HEK293 (cell line): ENCODE measurements at regions not wholly inside any gene's neighbourhood (a gene's known extent, or its start where the extent isn't known, plus 50 kb on each side); places are given as distances from the start of the nearest gene placed in this dataset.

ENCODE experiments used
- CTCF ChIA-PET: fragments of 350-600 bp; formaldehyde crosslinking; extraction: SDS; loops from one replicate; lab custom pipeline; 2021; ENCODE audit warnings: antibody characterized with exemption; lab: Yijun Ruan, JAX
- POLR2A ChIA-PET: fragments of 300-600 bp; formaldehyde crosslinking; extraction: SDS; loops from one replicate; lab custom pipeline; 2020; ENCODE audit warnings: antibody characterized with exemption, inconsistent platforms; lab: Yijun Ruan, JAX
- H3K27ac ChIP-seq: fragments of 200-500 bp; sonication (Bioruptor generic); 2 replicates; pipeline ENCODE4 v1.5.1; 2014; ENCODE audit warnings: low read depth, low read length, control low read depth, inconsistent platforms; ENCODE audit errors: extremely low read depth
- H3K36me3 ChIP-seq, 2 experiments: fragments of 200-500 bp in 1 of 2; sonication (Bioruptor generic) in 1 of 2; 1 replicate in 1 of 2; 2 replicates in 1 of 2; pipeline ENCODE4 v1.5.1; 2014 to 2017; ENCODE audit warnings: inconsistent platforms in 2 of 2, low read length in 2 of 2; ENCODE audit not compliant: control insufficient read depth in 2 of 2, insufficient read depth in 1 of 2
- H3K4me1 ChIP-seq: fragments of 200-500 bp; sonication (Bioruptor generic); 2 replicates; pipeline ENCODE4 v1.5.1; 2014; ENCODE audit warnings: mild to moderate bottlenecking, low read length, inconsistent platforms; ENCODE audit not compliant: control insufficient read depth, insufficient read depth
- H3K4me3 ChIP-seq: 2 replicates; pipeline ENCODE4 v1.5.1; 2011; ENCODE audit warnings: low read depth, mild to moderate bottlenecking, control low read depth, low read length, moderate library complexity
- H3K9me3 ChIP-seq: fragments of 200-500 bp; sonication (Bioruptor generic); 2 replicates; pipeline ENCODE4 v1.5.1; 2014; ENCODE audit warnings: low read depth, low read length, inconsistent platforms; ENCODE audit not compliant: control insufficient read depth, insufficient read depth
- HOXA7 ChIP-seq: sonication (generic); formaldehyde crosslinking; IDR thresholded peaks from 2 replicates; pipeline ENCODE4 v1.8.1; 2022; ENCODE audit warnings: missing genetic modification reagents, borderline replicate concordance
- KLF9 ChIP-seq: fragments of 450-650 bp; formaldehyde crosslinking; IDR thresholded peaks from 2 replicates; pipeline ENCODE4 v1.5.1; 2016; ENCODE audit warnings: missing biosample characterization, missing genetic modification characterization, low read depth
- MZF1 ChIP-seq: fragments of 450-650 bp; formaldehyde crosslinking; IDR thresholded peaks from 2 replicates; pipeline ENCODE4 v1.5.1; 2017; ENCODE audit warnings: missing biosample characterization, missing genetic modification characterization, borderline replicate concordance
- PATZ1 ChIP-seq: fragments of 450-650 bp; formaldehyde crosslinking; IDR thresholded peaks from 2 replicates; pipeline ENCODE4 v1.5.1; 2016; ENCODE audit warnings: missing biosample characterization, missing genetic modification characterization
- PBX3 ChIP-seq: sonication (generic); formaldehyde crosslinking; IDR thresholded peaks from 2 replicates; pipeline ENCODE4 v1.8.1; 2022; ENCODE audit warnings: mild to moderate bottlenecking, moderate library complexity, missing genetic modification reagents
- SCRT1 ChIP-seq: fragments of 450-650 bp; formaldehyde crosslinking; IDR thresholded peaks from 2 replicates; pipeline ENCODE4 v1.5.1; 2016; ENCODE audit warnings: missing biosample characterization, missing genetic modification characterization, borderline replicate concordance
- ZBTB21 ChIP-seq: fragments of 450-650 bp; formaldehyde crosslinking; IDR thresholded peaks from 2 replicates; pipeline ENCODE4 v1.5.1; 2017; ENCODE audit warnings: missing biosample characterization, missing genetic modification characterization
- ZBTB48 ChIP-seq: fragments of 450-650 bp; formaldehyde crosslinking; IDR thresholded peaks from 2 replicates; pipeline ENCODE4 v1.5.1; 2016; ENCODE audit warnings: missing biosample characterization, missing genetic modification characterization
- ZNF10 ChIP-seq: fragments of 450-650 bp; formaldehyde crosslinking; IDR thresholded peaks from 2 replicates; pipeline ENCODE4 v1.5.1; 2017; ENCODE audit warnings: missing biosample characterization, missing genetic modification characterization
- ZNF280C ChIP-seq: fragments of 450-650 bp; formaldehyde crosslinking; IDR thresholded peaks from 2 replicates; pipeline ENCODE4 v1.5.1; 2016; ENCODE audit warnings: missing biosample characterization, missing genetic modification characterization
- ZNF394 ChIP-seq: fragments of 450-650 bp; formaldehyde crosslinking; IDR thresholded peaks from 2 replicates; pipeline ENCODE4 v1.5.1; 2016; ENCODE audit warnings: missing biosample characterization, missing genetic modification characterization, mild to moderate bottlenecking, moderate library complexity, borderline replicate concordance
- ZNF398 ChIP-seq: fragments of 450-650 bp; formaldehyde crosslinking; IDR thresholded peaks from 2 replicates; pipeline ENCODE4 v1.5.1; 2017; ENCODE audit warnings: missing biosample characterization, missing genetic modification characterization
- ZNF473 ChIP-seq: fragments of 450-650 bp; formaldehyde crosslinking; IDR thresholded peaks from 2 replicates; pipeline ENCODE4 v1.5.1; 2017; ENCODE audit warnings: missing biosample characterization, missing genetic modification characterization
- ZNF48 ChIP-seq: fragments of 450-650 bp; formaldehyde crosslinking; IDR thresholded peaks from 2 replicates; pipeline ENCODE4 v1.5.1; 2016; ENCODE audit warnings: missing biosample characterization, missing genetic modification characterization
- ZNF488 ChIP-seq: fragments of 450-650 bp; formaldehyde crosslinking; IDR thresholded peaks from 2 replicates; pipeline ENCODE4 v1.5.1; 2016; ENCODE audit warnings: missing biosample characterization, missing genetic modification characterization
- ZNF501 ChIP-seq: fragments of 450-650 bp; formaldehyde crosslinking; IDR thresholded peaks from 2 replicates; pipeline ENCODE4 v1.5.1; 2016; ENCODE audit warnings: missing biosample characterization, missing genetic modification characterization
- ZNF529 ChIP-seq: fragments of 450-650 bp; formaldehyde crosslinking; IDR thresholded peaks from 2 replicates; pipeline ENCODE4 v1.5.1; 2017; ENCODE audit warnings: missing genetic modification characterization, missing biosample characterization; ENCODE audit not compliant: insufficient replicate concordance
- ZNF544 ChIP-seq: fragments of 450-650 bp; formaldehyde crosslinking; IDR thresholded peaks from 2 replicates; pipeline ENCODE4 v1.5.0; 2017; ENCODE audit warnings: missing biosample characterization, missing genetic modification characterization
- ZNF548 ChIP-seq: fragments of 450-650 bp; formaldehyde crosslinking; IDR thresholded peaks from 2 replicates; pipeline ENCODE4 v1.5.1; 2016; ENCODE audit warnings: missing biosample characterization, missing genetic modification characterization
- ZNF561 ChIP-seq: fragments of 450-650 bp; IDR thresholded peaks from 2 replicates; pipeline ENCODE4 v1.5.1; 2018; ENCODE audit warnings: missing biosample characterization, missing genetic modification characterization, borderline replicate concordance
- ZNF580 ChIP-seq: fragments of 450-650 bp; formaldehyde crosslinking; IDR thresholded peaks from 2 replicates; pipeline ENCODE4 v1.5.1; 2016; ENCODE audit warnings: missing biosample characterization, missing genetic modification characterization
- ZNF610 ChIP-seq: fragments of 450-650 bp; formaldehyde crosslinking; IDR thresholded peaks from 2 replicates; pipeline ENCODE4 v1.5.1; 2016; ENCODE audit warnings: missing biosample characterization, missing genetic modification characterization, borderline replicate concordance
- ZNF624 ChIP-seq: fragments of 450-650 bp; formaldehyde crosslinking; IDR thresholded peaks from 2 replicates; pipeline ENCODE4 v1.5.1; 2017; ENCODE audit warnings: missing biosample characterization, missing genetic modification characterization
- ZSCAN18 ChIP-seq: fragments of 450-650 bp; formaldehyde crosslinking; IDR thresholded peaks from 2 replicates; pipeline ENCODE4 v1.5.1; 2016; ENCODE audit warnings: missing biosample characterization, missing genetic modification characterization

GRCh38 chr9:87013490-87013889 lies 66.2 kb upstream of the GAS1 start (continued):
- no peak for TF ChIP-seq ZNF488
- no peak for TF ChIP-seq ZNF501 (tag by site-specific recombination)
- no peak for TF ChIP-seq ZNF610 (tag by site-specific recombination)
- no peak for TF ChIP-seq ZNF280C (tag by site-specific recombination)
- TF ChIP-seq ZNF398 (tag by site-specific recombination) = no peak
- TF ChIP-seq ZNF529 (tag by site-specific recombination) = no peak
- TF ChIP-seq ZNF473 (tag by site-specific recombination) = no peak
- no peak for TF ChIP-seq ZBTB21 (tag by site-specific recombination)
- TF ChIP-seq KLF9 (tag by site-specific recombination) = no peak

GRCh38 chr9:87014436-87014835 lies 67.1 kb upstream of the GAS1 start:
- Histone ChIP-seq H3K27ac (no peak overlapping the region), H3K36me3 (no peaks in the 10 kb centered on the region), H3K4me3 (no peak overlapping the region), H3K9me3 (no peaks in the 10 kb centered on the region), H3K4me1 (no peaks in the 10 kb centered on the region)
- ChIA-PET CTCF (no interaction called here), POLR2A (no interaction called here)
- TF ChIP-seq MZF1 (no peak), ZNF529 (tag by site-specific recombination) (no peak), ZNF624 (no peak), ZSCAN18 (tag by site-specific recombination) (no peak), ZNF10 (tag by site-specific recombination) (no peak), HOXA7 (CRISPR knock-in tag) (no peak), PBX3 (CRISPR knock-in tag) (no peak), ZNF280C (tag by site-specific recombination) (no peak), ZNF394 (tag by site-specific recombination) (no peak), ZNF48 (tag by site-specific recombination) (no peak), ZNF561 (no peak), PATZ1 (tag by site-specific recombination) (no peak), ZBTB48 (tag by site-specific recombination) (no peak), ZNF548 (tag by site-specific recombination) (no peak), ZNF544 (tag by site-specific recombination) (no peak), SCRT1 (tag by site-specific recombination) (no peak), ZNF580 (tag by site-specific recombination) (no peak)
